SK-N-MC (cell line): ENCODE measurements at regions not wholly inside any gene's neighbourhood (a gene's known extent, or its start where the extent isn't known, plus 50 kb on each side); places are given as distances from the start of the nearest gene placed in this dataset.

Experiments
- EZH2 ChIP-seq: fragments of 200-600 bp; sonication (generic); IDR thresholded peaks from one replicate; pipeline ENCODE4 v1.6.1; 2017; ENCODE audit warnings: antibody characterized with exemption
- FOXP2 ChIP-seq: optimal IDR thresholded peaks from 2 replicates; pipeline ENCODE3; 2011; ENCODE audit warnings: mild to moderate bottlenecking, moderate library complexity; ENCODE audit not compliant: insufficient read depth; ENCODE audit errors: extremely low read length, control extremely low read depth
- POLR2AphosphoS5 ChIP-seq: IDR thresholded peaks from 2 replicates; pipeline ENCODE4 v1.6.1; 2012; ENCODE audit warnings: mild to moderate bottlenecking, low read depth, low read length, borderline replicate concordance

DNA sequence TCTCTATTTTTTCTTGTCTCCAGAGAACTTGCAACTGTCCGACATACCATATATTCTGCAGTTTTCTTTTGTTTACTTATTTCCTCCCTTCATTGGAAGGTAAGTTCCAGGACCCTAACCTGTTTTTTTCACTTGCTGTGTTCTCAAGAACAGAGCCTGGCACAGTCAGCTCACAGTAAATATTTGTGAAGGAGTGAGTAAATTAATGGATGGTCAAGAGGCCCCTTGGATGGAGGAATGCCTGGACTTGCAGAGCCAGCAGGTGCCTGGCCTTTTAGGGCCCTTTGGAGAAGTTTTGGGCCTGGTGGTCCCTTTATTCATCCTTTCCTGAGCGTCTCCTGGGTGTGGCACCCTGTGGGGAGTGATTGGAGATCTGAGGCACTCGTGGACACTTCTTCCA, 182.1 kb upstream of the POU3F1 start:
- TF ChIP-seq EZH2 (no peak), POLR2AphosphoS5 (no peak), FOXP2 (no peak)
